Common myeloid progenitor, CD34-positive (primary cell): ENCODE measurements at regions not wholly inside any gene's neighbourhood (a gene's known extent, or its start where the extent isn't known, plus 50 kb on each side); places are given as distances from the start of the nearest gene placed in this dataset.
"Not testable (repeated sequence)": the region's sequence is repeated elsewhere in the genome, so short reads cannot be mapped to it uniquely, and the experiment has no call there.

Source experiments
- CTCF ChIA-PET: fragments of 350-600 bp; sonication (Branson Sonifier 250); formaldehyde crosslinking; loops from one replicate; lab custom pipeline; 2021; ENCODE audit warnings: antibody characterized with exemption; lab: Charles Lee
- POLR2A ChIA-PET: fragments of 350-600 bp; sonication (Branson Sonifier 250); formaldehyde crosslinking; loops from one replicate; lab custom pipeline; 2021; ENCODE audit warnings: antibody characterized with exemption; lab: Charles Lee
- DNase-seq, 3 donors: peaks; one replicate each; pipeline versions ENCODE4 v3.0.0 to v3.0.0-alpha.2; 2013
- H3K27ac ChIP-seq, 2 experiments: 1 replicate in 1 of 2; 2 replicates in 1 of 2; pipeline ENCODE4 v1.7.0; 2013; ENCODE audit warnings: inconsistent platforms in 2 of 2, low read length in 2 of 2, mild to moderate bottlenecking in 2 of 2, low read depth in 1 of 2, moderate library complexity in 1 of 2; ENCODE audit not compliant: severe bottlenecking in 2 of 2, insufficient read depth in 1 of 2, poor library complexity in 1 of 2
- H3K27me3 ChIP-seq, 5 experiments: replicated peaks in 2 of 5; 1 replicate in 3 of 5; 2 replicates in 2 of 5; pipeline versions ENCODE4 v1.6.1 to v1.7.0; 2013; ENCODE audit warnings: low read length in 4 of 5, mild to moderate bottlenecking in 2 of 5, moderate library complexity in 2 of 5, inconsistent platforms in 1 of 5; ENCODE audit not compliant: insufficient read depth in 5 of 5, control insufficient read depth in 4 of 5
- H3K36me3 ChIP-seq, 4 experiments: 1 replicate in 2 of 4; 2 replicates in 2 of 4; pipeline versions ENCODE4 v1.6.1 to v1.7.0; 2013; ENCODE audit warnings: low read length in 3 of 4, control low read depth in 1 of 4, mild to moderate bottlenecking in 1 of 4; ENCODE audit not compliant: control insufficient read depth in 4 of 4, insufficient read depth in 4 of 4
- H3K4me1 ChIP-seq, 4 experiments: 1 replicate in 3 of 4; 2 replicates in 1 of 4; pipeline versions ENCODE4 v1.6.1 to v1.7.1; 2013; ENCODE audit warnings: low read length in 3 of 4, mild to moderate bottlenecking in 3 of 4, control low read depth in 1 of 4, inconsistent platforms in 1 of 4, moderate library complexity in 1 of 4; ENCODE audit not compliant: control insufficient read depth in 4 of 4, insufficient read depth in 4 of 4; ENCODE audit errors: control extremely low read depth in 1 of 4
- H3K4me3 ChIP-seq, 7 experiments: 1 replicate in 4 of 7; 2 replicates in 3 of 7; pipeline versions ENCODE4 v1.5.1 to v1.7.0; 2013; ENCODE audit warnings: mild to moderate bottlenecking in 7 of 7, low read length in 6 of 7, moderate library complexity in 6 of 7, inconsistent platforms in 2 of 7, low read depth in 2 of 7, control low read depth in 1 of 7; ENCODE audit not compliant: insufficient read depth in 4 of 7, control insufficient read depth in 1 of 7; ENCODE audit errors: extremely low read depth in 1 of 7
- H3K9me3 ChIP-seq, 5 experiments: 1 replicate in 4 of 5; 2 replicates in 1 of 5; pipeline versions ENCODE4 v1.6.1 to v1.7.1; 2013; ENCODE audit warnings: low read length in 4 of 5, mild to moderate bottlenecking in 2 of 5, inconsistent platforms in 1 of 5, low read depth in 1 of 5, moderate library complexity in 1 of 5; ENCODE audit not compliant: control insufficient read depth in 4 of 5, insufficient read depth in 2 of 5; ENCODE audit errors: control extremely low read depth in 1 of 5
- WGBS: methylation state at CpG from one replicate; pipeline ENCODE4 v1.1.5; 2013; ENCODE audit not compliant: insufficient coverage; 5-methylcytosine and 5-hydroxymethylcytosine counted together

DNA sequence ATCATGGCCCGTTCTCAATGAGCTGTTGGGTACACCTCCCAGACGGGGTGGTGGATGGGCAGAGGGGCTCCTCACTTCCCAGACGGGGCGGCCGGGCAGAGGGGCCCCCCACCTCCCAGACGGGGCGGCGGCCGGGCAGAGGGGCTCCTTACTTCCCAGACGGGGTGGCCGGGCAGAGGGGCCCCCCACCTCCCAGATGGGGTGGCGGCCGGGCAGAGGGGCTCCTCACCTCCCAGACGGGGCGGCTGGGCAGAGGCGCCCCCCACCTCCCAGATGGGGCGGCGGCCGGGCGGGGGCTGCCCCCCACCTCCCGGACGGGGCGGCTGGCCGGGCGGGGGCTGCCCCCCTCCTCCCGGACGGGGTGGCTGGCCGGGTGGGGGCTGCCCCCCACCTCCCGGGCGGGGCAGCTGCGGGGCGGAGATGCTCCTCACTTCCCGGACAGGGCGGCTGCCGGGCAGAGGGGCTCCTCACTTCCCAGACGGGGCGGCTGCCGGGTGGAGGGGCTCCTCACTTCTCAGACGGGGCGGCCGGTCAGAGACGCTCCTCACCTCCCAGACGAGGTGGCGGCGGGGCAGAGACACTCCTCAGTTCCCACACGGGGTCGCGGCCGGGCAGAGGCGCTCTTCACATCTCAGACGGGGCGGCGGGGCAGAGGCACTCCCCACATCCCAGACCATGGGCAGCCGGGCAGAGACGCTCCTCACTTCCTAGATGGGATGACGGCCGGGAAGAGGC is 63.3 kb upstream of the TEX264 start:
- H3K4me1 ChIP-seq, CTCF ChIA-PET, H3K9me3 ChIP-seq, H3K36me3 ChIP-seq, DNase-seq, H3K27ac ChIP-seq, POLR2A ChIA-PET, H3K27me3 ChIP-seq, H3K4me3 ChIP-seq: not testable (repeated sequence)
- 98% methylated on average over 27 of the region's 57 CpGs for WGBS

DNA sequence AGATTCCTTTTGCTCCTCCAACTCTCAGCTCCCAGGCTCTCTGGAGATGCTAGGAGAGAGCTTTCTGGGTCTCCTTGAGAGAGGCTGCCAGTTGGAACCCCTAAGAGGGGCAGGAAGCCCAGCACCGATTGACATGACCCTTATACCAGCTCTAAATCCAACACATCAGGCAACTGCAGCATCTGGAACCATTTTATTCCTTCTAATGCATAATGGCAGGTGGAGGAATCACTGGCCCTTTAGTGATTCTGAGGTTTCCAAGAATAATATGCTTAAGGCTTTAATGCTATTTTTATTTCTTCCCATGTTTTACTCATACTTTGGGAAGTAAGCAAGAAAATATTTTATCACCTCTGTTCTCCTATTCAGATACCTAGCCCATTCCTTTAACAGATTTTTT is 60.3 kb upstream of the TEX264 start:
- Histone ChIP-seq H3K4me1 (peaks cover 0 to 9% (median 3%) of the 10 kb centered on the region in 4 experiments), H3K27ac (no peak overlapping the region), H3K9me3 (no peaks in the 10 kb centered on the region), H3K27me3 (no peaks in the 10 kb centered on the region), H3K4me3 (no peak overlapping the region), H3K36me3 (no peaks in the 10 kb centered on the region)
- CTCF ChIA-PET, result interaction anchor here (1.0 kb wide), 1 partner anchor 510 kb away, joined by 3 read pairs; no protein-coding TSS in a partner anchor
- POLR2A ChIA-PET, result interaction anchor here (0.6 kb wide), 1 partner anchor 18 kb away, joined by 4 read pairs; no protein-coding TSS in a partner anchor
- no CpG with 5 or more reads among the region's 1 CpG for WGBS
- no peak for DNase-seq

DNA sequence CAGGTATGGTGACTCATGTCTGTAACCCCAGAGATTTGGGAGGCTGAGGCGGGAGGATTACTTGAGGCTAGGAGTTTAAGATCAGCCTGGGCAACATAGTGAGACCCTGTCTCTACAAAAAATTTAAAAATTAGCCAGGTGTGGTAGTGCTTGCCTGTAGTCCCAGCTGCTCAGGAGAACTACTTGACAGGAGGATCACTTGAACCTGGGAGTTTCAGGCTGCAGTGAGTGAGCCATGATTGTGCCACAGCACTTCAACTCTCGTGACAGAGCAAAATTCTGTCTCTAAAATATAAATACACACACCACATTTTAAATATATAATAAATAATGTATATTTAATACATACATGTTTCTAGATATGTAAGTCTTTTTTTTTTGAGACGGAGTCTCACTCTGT is 53.5 kb upstream of the TEX264 start:
- Histone ChIP-seq H3K27ac (peak overlapping the region in 1 of 2 experiments; percentile 40), H3K4me3 (no peak overlapping the region), H3K4me1 (peaks cover 3 to 36% (median 16%) of the 10 kb centered on the region in 4 experiments), H3K9me3 (no peaks in the 10 kb centered on the region), H3K36me3 (peaks cover 0 to 3% (median 1%) of the 10 kb centered on the region in 4 experiments), H3K27me3 (no peaks in the 10 kb centered on the region)
- WGBS, result no CpG with 5 or more reads among the region's 3 CpGs
- CTCF ChIA-PET, result interaction anchor here (1.0 to 1.2 kb wide), 2 partner anchors 20 to 1001 kb away, joined by 3 to 4 read pairs; no protein-coding TSS in a partner anchor
- POLR2A ChIA-PET, result no interaction called here
- peak in 1 of 3 donors; percentile 14 for DNase-seq

GRCh38 chr3:51618038-51618437 is 53.0 kb upstream of the TEX264 start:
- POLR2A ChIA-PET, DNase-seq, H3K36me3 ChIP-seq, H3K9me3 ChIP-seq, CTCF ChIA-PET, H3K27ac ChIP-seq, H3K27me3 ChIP-seq, H3K4me3 ChIP-seq: not testable (repeated sequence)
- WGBS, result 95% methylated on average over 7 of the region's 8 CpGs
- H3K4me1 ChIP-seq, result peaks cover 3 to 41% (median 19%) of the 10 kb centered on the region in 4 experiments

DNA sequence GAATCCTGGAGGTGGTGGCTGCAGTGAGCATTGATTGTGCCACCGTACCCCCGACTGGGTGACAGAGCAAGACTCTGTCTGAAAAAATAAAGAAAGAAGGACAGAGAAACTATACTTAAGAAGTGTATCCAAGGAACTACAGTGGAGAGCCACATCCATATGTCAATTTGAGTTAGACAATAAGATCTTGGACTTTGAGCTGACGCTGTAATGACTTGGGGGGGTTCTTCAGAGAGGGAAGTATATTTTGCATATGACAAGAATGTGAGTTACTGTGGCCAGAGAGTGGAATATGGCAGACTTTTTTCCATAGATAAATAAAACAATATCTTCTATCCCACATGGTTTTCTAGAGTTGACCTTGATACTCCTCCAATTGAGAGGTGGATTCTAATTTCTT is 52.6 kb upstream of the TEX264 start:
- no peaks in the 10 kb centered on the region for H3K9me3 ChIP-seq
- DNase-seq, result no peak
- no peaks in the 10 kb centered on the region for H3K27me3 ChIP-seq
- peaks cover 3 to 44% (median 19%) of the 10 kb centered on the region in 4 experiments for H3K4me1 ChIP-seq
- no peak overlapping the region for H3K4me3 ChIP-seq
- POLR2A ChIA-PET, result no interaction called here
- H3K36me3 ChIP-seq, result peaks cover 0 to 5% (median 1%) of the 10 kb centered on the region in 4 experiments
- WGBS, result 100% methylated on average over 2 of the region's 3 CpGs
- CTCF ChIA-PET, result interaction anchor here (0.8 kb wide), 1 partner anchor 50 kb away, joined by 3 read pairs; no protein-coding TSS in a partner anchor
- H3K27ac ChIP-seq, result no peak overlapping the region

- H3K4me1 ChIP-seq, result peaks cover 3 to 44% (median 19%) of the 10 kb centered on the region in 4 experiments
- ChIA-PET CTCF (interaction anchor here (0.6 to 1.6 kb wide), 4 partner anchors 11 to 118 kb away, joined by 3 to 5 read pairs (median 3); no protein-coding TSS in a partner anchor), POLR2A (no interaction called here)
- peak in 1 of 3 donors; percentile 29 for DNase-seq
- H3K27ac ChIP-seq, result peak overlapping the region; percentile 18 to 40
- H3K9me3 ChIP-seq, result no peaks in the 10 kb centered on the region
- no peak overlapping the region for H3K4me3 ChIP-seq
- WGBS, result 80% methylated on average over 1 of the region's 4 CpGs
- no peaks in the 10 kb centered on the region for H3K27me3 ChIP-seq
- H3K36me3 ChIP-seq, result peaks cover 0 to 6% (median 4%) of the 10 kb centered on the region in 4 experiments
Measured at GRCh38 chr3:51619983-51620382, 51.1 kb upstream of the TEX264 start.

- H3K4me3 ChIP-seq, result no peak overlapping the region
- H3K36me3 ChIP-seq, result peaks cover 0 to 6% (median 4%) of the 10 kb centered on the region in 4 experiments
- H3K4me1 ChIP-seq, result peaks cover 3 to 43% (median 19%) of the 10 kb centered on the region in 4 experiments
- ChIA-PET POLR2A (no interaction called here), CTCF (interaction anchor here (0.6 to 1.6 kb wide), 4 partner anchors 11 to 108 kb away, joined by 3 to 5 read pairs (median 4); no protein-coding TSS in a partner anchor)
- peak overlapping the region; percentile 18 to 40 for H3K27ac ChIP-seq
- WGBS, result no CpG with 5 or more reads among the region's 2 CpGs
- no peaks in the 10 kb centered on the region for H3K27me3 ChIP-seq
- DNase-seq, result peak; percentile 23 to 69 (median 46)
- no peaks in the 10 kb centered on the region for H3K9me3 ChIP-seq
Measured at GRCh38 chr3:51620543-51620942, 50.5 kb upstream of the TEX264 start.
